HG03025 (cell line): ENCODE measurements at regions not wholly inside any gene's neighbourhood (a gene's known extent, or its start where the extent isn't known, plus 50 kb on each side); places are given as distances from the start of the nearest gene placed in this dataset.
A peak's percentile ranks its signal among the peaks of the same experiment; 100 is the strongest.
"Not testable (repeated sequence)": the region's sequence is repeated elsewhere in the genome, so short reads cannot be mapped to it uniquely, and the experiment has no call there.

Source experiments
- ATAC-seq: cut with Tn5 transposase; IDR thresholded peaks from one replicate; pipeline ENCODE4 v1.9.1; 2021; ENCODE audit warnings: mild to moderate bottlenecking, moderate library complexity; ENCODE audit not compliant: unreplicated experiment, low FRiP score

- ATAC-seq, result no peak
These were observed 220.5 kb downstream of the CYP26B1 start for GRCh38 chr2:71926876-71927756.

- ATAC-seq, result no peak
These were observed 221.6 kb downstream of the CYP26B1 start for GRCh38 chr2:71926089-71926447.

GRCh38 chr2:71925268-71926088 lies 222.2 kb downstream of the CYP26B1 start:
- no peak for ATAC-seq

DNA sequence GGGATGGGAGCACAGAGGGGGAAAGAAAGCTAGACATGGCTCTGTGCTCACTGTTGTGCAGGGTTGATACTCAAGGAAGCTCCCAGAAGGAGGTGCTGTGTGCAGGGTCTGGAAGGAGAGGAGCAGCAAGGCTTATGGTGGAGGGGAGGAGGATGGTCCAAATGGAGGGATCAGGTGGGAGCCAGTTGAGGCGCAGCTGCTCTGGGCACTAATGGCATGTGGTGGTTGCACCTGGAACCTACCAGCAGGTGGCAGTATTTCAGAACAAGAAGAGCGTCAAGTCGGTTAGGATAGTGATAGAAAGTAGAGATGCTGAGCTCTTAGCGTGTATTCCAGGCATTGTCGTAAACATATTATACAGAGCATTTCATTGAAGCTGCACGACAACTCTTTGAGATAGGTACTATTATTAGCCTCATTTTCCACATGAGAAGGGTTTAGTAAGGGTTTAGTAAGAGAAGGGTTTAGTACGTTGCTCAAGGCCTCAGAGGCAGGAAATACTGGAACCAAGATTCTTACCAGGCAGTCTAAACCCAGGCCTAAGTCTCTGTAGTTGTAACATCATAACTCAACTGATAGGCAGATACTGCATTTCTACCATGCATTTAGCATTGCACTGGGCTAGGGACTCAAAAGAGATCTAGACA lies 223.7 kb downstream of the CYP26B1 start:
- ATAC-seq, result peak; percentile 80

- ATAC-seq, result no peak
These were observed 224.5 kb downstream of the CYP26B1 start for GRCh38 chr2:71923143-71923525.

GRCh38 chr2:71922499-71923142 lies 225.0 kb downstream of the CYP26B1 start:
- ATAC-seq, result no peak

GRCh38 chr2:71922091-71922490 lies 225.6 kb downstream of the CYP26B1 start:
- no peak for ATAC-seq

DNA sequence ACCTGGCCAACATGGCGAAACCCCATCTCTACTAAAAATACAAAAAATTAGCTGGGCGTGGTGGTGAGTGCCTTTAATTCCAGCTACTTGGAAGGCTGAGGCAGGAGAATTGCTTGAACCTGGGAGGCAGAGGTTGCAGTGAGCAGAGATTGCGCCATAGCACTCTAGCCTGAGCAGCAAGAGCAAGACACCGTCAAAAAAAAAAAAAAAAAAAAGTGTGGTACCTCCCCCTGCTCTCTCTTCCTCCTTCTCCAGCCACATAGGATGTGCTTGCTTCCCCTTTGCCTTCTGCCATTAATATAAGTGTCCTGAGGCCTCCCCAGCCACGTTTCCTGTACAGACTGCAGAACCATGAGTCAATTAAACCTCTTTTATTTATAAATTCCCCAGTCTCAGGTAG lies 226.8 kb downstream of the CYP26B1 start:
- not testable (repeated sequence) for ATAC-seq

DNA sequence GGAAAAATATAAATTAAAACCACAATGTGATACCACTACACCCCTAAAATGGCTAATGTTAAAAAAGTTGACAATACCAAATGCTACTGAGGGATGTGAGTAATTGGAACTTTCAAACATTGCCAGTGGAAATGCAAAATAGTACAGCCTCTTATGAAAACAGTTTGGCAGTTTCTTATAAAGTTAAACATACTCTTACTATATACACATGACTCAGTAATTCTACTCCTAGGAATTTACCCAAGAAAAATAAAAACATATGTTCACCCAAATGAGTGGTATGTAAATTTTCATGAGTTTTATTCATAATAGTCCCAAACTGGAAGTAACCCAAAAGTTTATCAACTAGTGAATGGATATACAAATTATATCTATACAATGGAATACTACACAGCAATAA lies 228.0 kb downstream of the CYP26B1 start:
- ATAC-seq, result no peak

DNA sequence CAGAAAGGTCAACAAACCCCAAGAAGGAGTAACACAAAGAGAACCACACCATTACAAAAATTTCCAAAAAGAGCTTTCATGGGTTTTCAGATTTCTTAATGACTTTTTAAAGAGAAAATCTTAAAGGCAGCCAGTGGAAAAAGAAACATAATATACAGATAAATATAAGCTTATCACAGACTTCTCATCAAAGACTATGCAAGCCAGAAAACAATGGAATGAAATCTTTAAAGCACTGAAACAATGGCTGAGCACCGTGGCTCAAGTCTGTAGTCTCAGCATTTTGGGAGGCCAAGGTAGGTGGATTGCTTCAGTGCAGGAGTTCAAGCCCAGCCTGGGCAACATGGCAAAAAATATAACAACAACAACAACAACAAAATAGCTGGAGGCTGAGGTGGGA lies 237.4 kb downstream of the CYP26B1 start:
- no peak for ATAC-seq

- ATAC-seq, result no peak
These were observed 238.9 kb downstream of the CYP26B1 start for GRCh38 chr2:71908798-71909197.

GRCh38 chr2:71907503-71907902 lies 240.2 kb downstream of the CYP26B1 start:
- ATAC-seq, result no peak

DNA sequence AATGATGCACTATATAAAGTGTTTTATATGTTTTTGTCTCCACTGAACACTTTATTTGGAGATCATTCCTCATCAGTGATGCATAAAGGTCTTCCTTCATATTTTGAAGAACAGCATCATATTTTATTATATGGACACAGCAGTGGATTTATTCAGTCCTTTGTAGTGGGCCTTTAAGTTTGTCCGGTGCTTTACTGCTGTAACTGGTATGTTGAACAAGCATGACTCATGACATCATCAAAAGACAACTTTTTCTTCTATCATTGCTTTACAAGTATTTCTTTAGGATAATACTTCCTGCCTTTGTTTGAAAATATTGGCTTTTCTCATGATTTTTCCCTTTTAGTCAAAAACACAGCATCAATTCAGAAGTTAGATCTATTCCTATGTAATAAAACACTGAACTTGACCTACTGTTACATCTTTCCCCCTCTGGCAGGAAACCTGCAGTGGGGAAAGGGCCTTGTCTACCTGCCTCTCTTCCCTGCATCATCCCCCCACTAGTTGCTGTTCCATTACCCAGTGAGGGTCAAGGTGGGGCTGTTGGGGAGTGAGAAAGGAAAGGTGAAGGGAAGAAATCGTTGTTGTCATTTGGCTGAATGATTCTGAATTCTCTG lies 241.2 kb downstream of the CYP26B1 start:
- ATAC-seq, result no peak

GRCh38 chr2:71905205-71905604 lies 242.5 kb downstream of the CYP26B1 start:
- ATAC-seq, result no peak

- no peak for ATAC-seq
These were observed 243.8 kb downstream of the CYP26B1 start for GRCh38 chr2:71903841-71904240.

GRCh38 chr2:71901466-71901865 lies 246.2 kb downstream of the CYP26B1 start:
- no peak for ATAC-seq

- no peak for ATAC-seq
These were observed 248.6 kb downstream of the CYP26B1 start for GRCh38 chr2:71898851-71899681.

- no peak for ATAC-seq
These were observed 249.3 kb downstream of the CYP26B1 start for GRCh38 chr2:71898375-71898774.

- ATAC-seq, result no peak
These were observed 249.8 kb downstream of the CYP26B1 start for GRCh38 chr2:71897836-71898235.

GRCh38 chr2:71897137-71897480 lies 250.6 kb downstream of the CYP26B1 start:
- no peak for ATAC-seq
